Kidney (tissue), 13 donors: ENCODE measurements at regions not wholly inside any gene's neighbourhood (a gene's known extent, or its start where the extent isn't known, plus 50 kb on each side); places are given as distances from the start of the nearest gene placed in this dataset.

Source experiments
- DNase-seq, 5 donors: peaks; one replicate each; pipeline ENCODE4 v3.0.0-alpha.2; 2013 to 2020
- FAIRE-seq: peaks from 2 replicates; lab custom pipeline; 2012; peaks lifted over from hg19 to GRCh38; lab: Jason Lieb, UNC
- H3K27ac ChIP-seq, 2 donors: one replicate each; pipeline ENCODE4 v1.7.0; 2013; ENCODE audit warnings: low read depth in 2 of 2, low read length in 2 of 2, inconsistent platforms in 1 of 2
- H3K27me3 ChIP-seq: one replicate; pipeline ENCODE4 v1.7.1; 2013; ENCODE audit warnings: low read length, inconsistent platforms; ENCODE audit not compliant: control insufficient read depth, insufficient read depth
- H3K36me3 ChIP-seq, 3 donors: one replicate each; pipeline versions ENCODE4 v1.7.0 to v1.7.1; 2013; ENCODE audit warnings: low read length in 3 of 3, control low read depth in 1 of 3, inconsistent platforms in 1 of 3; ENCODE audit not compliant: insufficient read depth in 3 of 3, control insufficient read depth in 2 of 3
- H3K4me1 ChIP-seq, 3 donors: one replicate each; pipeline versions ENCODE4 v1.7.0 to v1.7.1; 2013; ENCODE audit warnings: low read length in 3 of 3, inconsistent platforms in 1 of 3, low read depth in 1 of 3; ENCODE audit not compliant: control insufficient read depth in 2 of 3, insufficient read depth in 2 of 3
- H3K4me3 ChIP-seq, 3 donors: one replicate each; pipeline versions ENCODE4 v1.7.0 to v1.8.1; 2013; ENCODE audit warnings: low read length in 3 of 3, control low read depth in 1 of 3, inconsistent platforms in 1 of 3
- H3K9ac ChIP-seq, 3 donors: one replicate each; pipeline versions ENCODE4 v1.7.0 to v1.7.1; 2013; ENCODE audit warnings: low read length in 3 of 3, control low read depth in 1 of 3, inconsistent platforms in 1 of 3
- H3K9me3 ChIP-seq, 3 donors: one replicate each; pipeline versions ENCODE4 v1.7.0 to v1.7.1; 2013; ENCODE audit warnings: low read length in 3 of 3, control low read depth in 1 of 3, inconsistent platforms in 1 of 3; ENCODE audit not compliant: control insufficient read depth in 2 of 3, insufficient read depth in 1 of 3
- intact Hi-C: fragments of 100-400 bp; cut with DNase I; formaldehyde crosslinking; loops from one replicate; pipeline ENCODE4 v1.11.1; 2022
- TF ChIP-seq, protein P1 (sequence below): IDR thresholded peaks from 3 replicates; pipeline ENCODE4 v1.5.1; 2012; ENCODE audit warnings: mild to moderate bottlenecking, moderate library complexity, borderline replicate concordance; ENCODE audit not compliant: insufficient read depth; ENCODE audit errors: extremely low read depth
- donor health status: control.
- donor health status: control.
- donor health status: control.
- donor health status: control.
- donor health status: control.
- donor health status: DM: yes; HTN: yes; CAD: no.
- donor health status: Normal renal cell carcinoma (clear cell type).

DNA sequence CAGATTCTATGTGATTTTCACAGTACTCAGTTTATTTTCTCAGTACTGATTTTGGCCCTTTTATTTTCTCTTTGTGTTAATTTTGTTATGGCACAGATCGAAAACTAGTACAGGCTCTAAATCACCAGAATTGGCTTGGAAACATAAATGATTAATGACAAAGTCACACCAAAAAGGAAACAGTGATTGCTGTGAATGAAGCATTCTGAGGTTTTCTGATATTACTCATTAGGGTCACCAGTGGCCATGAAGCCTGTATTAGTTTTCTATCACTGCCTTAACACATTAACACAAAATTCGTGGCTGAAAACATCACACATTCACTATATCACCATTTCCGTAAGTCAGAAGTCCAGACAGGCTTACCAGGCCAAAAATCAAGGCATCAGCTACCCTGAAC lies 343.0 kb upstream of the THRB start:
- TF ChIP-seq, protein P1, sequence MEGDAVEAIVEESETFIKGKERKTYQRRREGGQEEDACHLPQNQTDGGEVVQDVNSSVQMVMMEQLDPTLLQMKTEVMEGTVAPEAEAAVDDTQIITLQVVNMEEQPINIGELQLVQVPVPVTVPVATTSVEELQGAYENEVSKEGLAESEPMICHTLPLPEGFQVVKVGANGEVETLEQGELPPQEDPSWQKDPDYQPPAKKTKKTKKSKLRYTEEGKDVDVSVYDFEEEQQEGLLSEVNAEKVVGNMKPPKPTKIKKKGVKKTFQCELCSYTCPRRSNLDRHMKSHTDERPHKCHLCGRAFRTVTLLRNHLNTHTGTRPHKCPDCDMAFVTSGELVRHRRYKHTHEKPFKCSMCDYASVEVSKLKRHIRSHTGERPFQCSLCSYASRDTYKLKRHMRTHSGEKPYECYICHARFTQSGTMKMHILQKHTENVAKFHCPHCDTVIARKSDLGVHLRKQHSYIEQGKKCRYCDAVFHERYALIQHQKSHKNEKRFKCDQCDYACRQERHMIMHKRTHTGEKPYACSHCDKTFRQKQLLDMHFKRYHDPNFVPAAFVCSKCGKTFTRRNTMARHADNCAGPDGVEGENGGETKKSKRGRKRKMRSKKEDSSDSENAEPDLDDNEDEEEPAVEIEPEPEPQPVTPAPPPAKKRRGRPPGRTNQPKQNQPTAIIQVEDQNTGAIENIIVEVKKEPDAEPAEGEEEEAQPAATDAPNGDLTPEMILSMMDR: no peak
- DNase-seq (no peak), FAIRE-seq (no peak)
- Histone ChIP-seq H3K4me3 (no peak overlapping the region), H3K9me3 (no peaks in the 10 kb centered on the region), H3K4me1 (no peaks in the 10 kb centered on the region), H3K27me3 (no peaks in the 10 kb centered on the region), H3K9ac (no peak overlapping the region), H3K36me3 (no peaks in the 10 kb centered on the region), H3K27ac (no peak overlapping the region)
- intact Hi-C loops: no loop called here

DNA sequence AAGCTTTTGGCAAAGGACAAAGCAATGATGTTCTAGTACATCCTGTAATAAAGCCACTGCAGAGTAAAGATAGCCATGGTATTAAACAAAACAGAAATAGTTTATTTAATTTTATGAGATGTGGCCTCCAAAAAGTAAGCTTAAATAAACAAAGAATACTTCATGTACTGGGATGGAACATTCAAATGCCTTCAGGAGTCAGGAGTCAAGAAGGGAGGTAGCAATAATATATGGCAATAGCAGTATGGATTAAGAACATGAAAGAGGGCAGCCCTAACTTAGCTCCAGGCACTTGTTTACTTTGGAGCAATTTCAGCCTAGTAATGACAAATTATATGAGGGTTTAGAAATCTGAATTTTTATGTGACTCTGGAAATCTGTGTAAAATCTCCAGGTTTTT lies 343.9 kb upstream of the THRB start:
- no peaks in the 10 kb centered on the region for H3K36me3 ChIP-seq
- intact Hi-C loops: no loop called here
- no peak overlapping the region for H3K4me3 ChIP-seq
- no peak overlapping the region for H3K27ac ChIP-seq
- no peaks in the 10 kb centered on the region for H3K4me1 ChIP-seq
- H3K27me3 ChIP-seq: no peaks in the 10 kb centered on the region
- H3K9me3 ChIP-seq: no peaks in the 10 kb centered on the region
- no peak overlapping the region for H3K9ac ChIP-seq
- no peak for FAIRE-seq
- TF ChIP-seq, protein P1: no peak
- no peak for DNase-seq

DNA sequence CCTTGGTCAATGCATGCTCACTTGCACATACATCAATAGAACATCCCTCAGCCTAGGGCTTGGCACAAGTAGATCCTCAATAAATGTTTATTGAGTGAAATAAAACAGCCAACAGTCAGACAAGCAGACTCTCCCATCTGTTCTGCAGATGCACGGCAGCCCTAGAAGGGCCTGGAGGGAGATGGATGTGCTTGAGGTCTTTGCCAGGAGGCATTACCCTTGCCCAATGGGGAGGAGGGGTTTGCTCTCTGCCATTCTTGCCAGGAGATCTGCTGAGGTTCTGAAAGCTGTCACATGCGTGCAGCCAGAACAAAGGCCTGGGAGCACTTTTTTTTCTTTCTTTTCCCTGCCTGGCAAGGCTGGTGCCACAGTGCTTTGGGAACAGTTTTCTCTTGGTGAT lies 349.3 kb upstream of the THRB start:
- no peak overlapping the region for H3K4me3 ChIP-seq
- no peak overlapping the region for H3K9ac ChIP-seq
- intact Hi-C loops: no loop called here
- no peaks in the 10 kb centered on the region for H3K4me1 ChIP-seq
- no peaks in the 10 kb centered on the region for H3K36me3 ChIP-seq
- H3K9me3 ChIP-seq: peaks cover 0 to 3% (median 0%) of the 10 kb centered on the region in 3 donors
- TF ChIP-seq, protein P1: no peak
- no peak overlapping the region for H3K27ac ChIP-seq
- no peaks in the 10 kb centered on the region for H3K27me3 ChIP-seq
- FAIRE-seq (no peak), DNase-seq (no peak)

DNA sequence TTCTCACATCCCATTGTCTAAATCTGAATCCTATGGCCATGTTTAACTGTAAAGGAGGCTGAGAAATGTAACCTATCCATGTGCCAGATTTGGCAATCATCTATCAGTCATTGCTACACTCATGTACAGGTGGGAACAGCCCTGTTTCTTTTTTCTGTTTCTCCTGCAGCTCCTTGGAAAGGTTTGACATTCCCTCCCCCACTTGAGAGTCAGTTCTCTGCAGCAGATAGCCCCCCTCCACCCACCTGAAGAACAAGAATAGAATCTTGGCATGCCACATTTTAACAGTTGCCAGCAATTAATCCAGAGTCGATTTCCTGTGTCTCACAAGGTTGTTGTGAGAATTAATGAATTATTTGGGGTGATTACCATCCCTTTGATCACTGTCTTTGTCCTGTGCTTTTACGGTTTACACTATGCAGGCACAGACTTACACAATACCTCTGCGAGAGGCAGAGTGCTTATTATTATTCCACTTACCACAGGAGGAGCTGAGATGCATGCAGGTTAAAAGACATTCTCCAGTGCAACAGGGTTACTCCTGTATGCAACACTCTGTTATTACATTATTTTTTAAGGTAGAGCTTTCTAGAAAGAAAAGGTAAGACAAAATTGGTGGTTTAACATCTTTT lies 351.0 kb upstream of the THRB start:
- Histone ChIP-seq H3K4me1 (no peaks in the 10 kb centered on the region), H3K36me3 (no peaks in the 10 kb centered on the region), H3K27me3 (no peaks in the 10 kb centered on the region), H3K27ac (no peak overlapping the region), H3K9me3 (peaks cover 0 to 3% (median 0%) of the 10 kb centered on the region in 3 donors), H3K9ac (no peak overlapping the region), H3K4me3 (no peak overlapping the region)
- intact Hi-C loops: no loop called here
- FAIRE-seq: no peak
- TF ChIP-seq, protein P1: no peak
- DNase-seq: no peak
